Right kidney (tissue), 1 donor: ENCODE measurements at regions not wholly inside any gene's neighbourhood (a gene's known extent, or its start where the extent isn't known, plus 50 kb on each side); places are given as distances from the start of the nearest gene placed in this dataset.

Experiments
- DNase-seq: peaks from one replicate; pipeline ENCODE4 v3.0.0-alpha.2; 2016

GRCh38 chr12:71009430-71010142, 89.0 kb upstream of the PTPRR start:
- DNase-seq, result no peak

- no peak for DNase-seq
Measured at GRCh38 chr12:71008616-71009015, 88.1 kb upstream of the PTPRR start.

GRCh38 chr12:71007781-71008404, 87.4 kb upstream of the PTPRR start:
- no peak for DNase-seq

GRCh38 chr12:71007020-71007419, 86.5 kb upstream of the PTPRR start:
- DNase-seq, result no peak

GRCh38 chr12:71005166-71005565, 84.6 kb upstream of the PTPRR start:
- no peak for DNase-seq

- no peak for DNase-seq
Measured at GRCh38 chr12:71004578-71004977, 84.0 kb upstream of the PTPRR start.

- no peak for DNase-seq
Measured at GRCh38 chr12:71000748-71001147, 80.2 kb upstream of the PTPRR start.

- no peak for DNase-seq
Measured at GRCh38 chr12:71000255-71000654, 79.7 kb upstream of the PTPRR start.

GRCh38 chr12:70994217-70994788, 73.8 kb upstream of the PTPRR start:
- no peak for DNase-seq

- no peak for DNase-seq
Measured at GRCh38 chr12:70989232-70989631, 68.7 kb upstream of the PTPRR start.

GRCh38 chr12:70985850-70986249, 65.3 kb upstream of the PTPRR start:
- DNase-seq, result no peak

- DNase-seq, result peak; percentile 8
Measured at GRCh38 chr12:70983692-70984091, 63.2 kb upstream of the PTPRR start.

- DNase-seq, result no peak
Measured at GRCh38 chr12:70982991-70983390, 62.5 kb upstream of the PTPRR start.

- DNase-seq, result no peak
Measured at GRCh38 chr12:70982286-70982685, 61.7 kb upstream of the PTPRR start.

GRCh38 chr12:70971001-70971794, 50.7 kb upstream of the PTPRR start:
- no peak for DNase-seq
